GM12892 (cell line): ENCODE measurements at regions not wholly inside any gene's neighbourhood (a gene's known extent, or its start where the extent isn't known, plus 50 kb on each side); places are given as distances from the start of the nearest gene placed in this dataset.

ENCODE experiments used
- POLR2A ChIP-seq: IDR thresholded peaks from 2 replicates; pipeline ENCODE4 v1.6.1; 2011; ENCODE audit warnings: low read depth, low read length, control low read depth
- POLR2AphosphoS5 ChIP-seq: IDR thresholded peaks from 2 replicates; pipeline ENCODE4 v1.6.1; 2011; ENCODE audit warnings: low read depth, low read length, control low read depth
- TAF1 ChIP-seq: IDR thresholded peaks from 2 replicates; pipeline ENCODE4 v1.6.1; 2011; ENCODE audit warnings: low read depth, mild to moderate bottlenecking, control low read depth, low read length, borderline replicate concordance

- TF ChIP-seq POLR2AphosphoS5 (no peak), POLR2A (no peak), TAF1 (no peak)
These were observed 149.1 kb upstream of the SOX6 start for GRCh38 chr11:16505481-16505880.
